ENCODE measurements at regions not wholly inside any gene's neighbourhood (a gene's known extent, or its start where the extent isn't known, plus 50 kb on each side); places are given as distances from the start of the nearest gene placed in this dataset.

DNA sequence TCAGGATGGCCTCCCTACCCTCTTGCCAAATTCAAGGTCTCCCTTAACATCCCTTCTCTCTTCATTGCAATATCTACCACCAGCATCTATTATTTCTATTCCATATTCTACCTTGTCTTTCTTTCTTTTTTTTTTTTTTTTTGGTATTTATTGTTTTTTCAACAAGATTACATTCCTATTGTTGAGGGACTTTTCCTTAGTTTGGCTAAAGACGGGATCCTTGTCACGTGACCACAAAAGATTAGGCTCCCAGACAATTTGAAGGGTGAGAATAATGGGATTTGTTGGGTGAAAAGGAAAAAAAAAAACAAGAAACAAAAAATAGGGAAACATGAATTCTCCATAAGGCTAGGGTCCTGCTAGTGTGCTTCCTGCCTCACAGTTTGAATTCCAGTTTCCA, 124.3 kb upstream of the MCHR2 start:
- no peak for TF ChIP-seq CTCF (IDR thresholded peaks at IDR 0.05)
- ATAC-seq (no peak), DNase-seq (no peak)
- Histone ChIP-seq H3K4me3 (no peak overlapping the region), H3K4me1 (ENCODE audit: low read depth) (no peaks in the 10 kb centered on the region), H3K36me3 (ENCODE audit: low read depth) (no peaks in the 10 kb centered on the region), H3K9me3 (no peaks in the 10 kb centered on the region)
- intact Hi-C loops (cut with DNase I, micrococcal nuclease), result loop anchor here in 1 of 2 donors (10.0 kb wide), 1 partner anchor 356 kb away; no protein-coding TSS in a partner anchor

DNA sequence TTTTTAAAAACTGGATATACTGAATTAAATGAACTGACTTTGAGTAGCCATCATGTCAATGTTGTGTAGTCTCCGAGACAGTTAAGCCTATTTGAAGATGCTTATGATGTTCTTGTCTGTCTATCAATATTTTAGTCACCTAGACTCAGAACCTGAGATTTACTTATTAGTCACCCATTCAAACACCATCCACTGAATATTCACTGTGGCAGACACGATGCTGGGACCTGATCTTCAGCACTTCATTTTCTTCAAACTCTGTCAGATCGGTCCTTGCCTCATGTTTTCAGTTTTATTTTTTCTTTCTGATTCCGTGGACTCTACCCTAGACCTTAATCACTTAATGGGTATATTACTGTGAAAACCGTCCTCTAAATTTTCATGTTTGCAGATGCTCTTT, 123.7 kb upstream of the MCHR2 start:
- intact Hi-C loops (cut with DNase I, micrococcal nuclease), result loop anchor here in 1 of 2 donors (10.0 kb wide), 1 partner anchor 357 kb away; no protein-coding TSS in a partner anchor
- H3K4me1 ChIP-seq (ENCODE audit: low read depth), result no peaks in the 10 kb centered on the region
- no peaks in the 10 kb centered on the region for H3K36me3 ChIP-seq (ENCODE audit: low read depth)
- DNase-seq (no peak), ATAC-seq (no peak)
- no peak for TF ChIP-seq CTCF (IDR thresholded peaks at IDR 0.05)
- no peaks in the 10 kb centered on the region for H3K9me3 ChIP-seq
- no peak overlapping the region for H3K4me3 ChIP-seq

DNA sequence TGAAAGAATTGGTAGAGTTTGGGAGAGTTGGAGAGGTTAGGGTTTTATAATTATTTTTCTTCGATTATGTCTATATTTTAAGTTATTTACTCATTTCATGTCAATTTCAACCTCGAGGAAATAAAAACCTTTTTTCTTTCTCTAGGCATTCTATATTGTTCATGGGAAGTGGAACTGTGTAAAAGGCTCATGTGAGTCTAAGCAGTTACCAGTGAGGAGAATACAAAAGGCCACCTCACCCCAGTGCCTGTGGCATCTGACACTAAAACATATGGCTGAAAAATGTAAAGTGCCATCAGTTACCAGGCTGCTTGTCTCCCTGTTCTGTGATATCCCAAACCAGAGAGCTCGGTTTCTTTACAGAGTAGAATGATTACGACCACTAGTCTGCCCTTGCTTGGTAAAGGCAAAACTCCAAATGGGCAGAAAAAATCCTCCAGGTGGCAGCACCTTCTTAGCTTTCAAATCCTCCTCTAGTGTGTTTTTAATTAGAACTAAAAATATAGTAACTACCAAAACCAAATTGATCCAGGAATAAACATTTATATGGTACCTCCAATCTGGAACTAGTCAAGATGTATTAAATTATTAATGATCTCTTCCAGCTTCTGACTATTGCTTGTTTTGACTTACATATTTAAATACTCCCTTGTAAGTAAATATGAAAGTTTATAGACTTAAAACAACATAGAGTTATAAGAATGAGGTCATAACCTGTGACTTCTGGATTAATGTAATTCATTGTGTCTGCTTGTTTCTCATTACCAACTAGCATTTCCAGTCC, 122.6 kb upstream of the MCHR2 start:
- peak in 1 of 3 donors; percentile 67 for DNase-seq
- Histone ChIP-seq H3K36me3 (ENCODE audit: low read depth) (no peaks in the 10 kb centered on the region), H3K4me3 (no peak overlapping the region), H3K4me1 (ENCODE audit: low read depth) (no peaks in the 10 kb centered on the region), H3K9me3 (no peaks in the 10 kb centered on the region)
- ATAC-seq, result no peak
- TF ChIP-seq CTCF (IDR thresholded peaks at IDR 0.05), result no peak
- intact Hi-C loops (cut with DNase I, micrococcal nuclease), result loop anchor here in 1 of 2 donors (10.0 kb wide), 1 partner anchor 358 kb away; no protein-coding TSS in a partner anchor

GRCh38 chr6:100115407-100116101, 121.5 kb upstream of the MCHR2 start:
- Histone ChIP-seq H3K4me3 (no peak overlapping the region), H3K36me3 (ENCODE audit: low read depth) (no peaks in the 10 kb centered on the region), H3K9me3 (no peaks in the 10 kb centered on the region), H3K4me1 (ENCODE audit: low read depth) (no peaks in the 10 kb centered on the region)
- intact Hi-C loops (cut with DNase I, micrococcal nuclease), result loop anchor here in 1 of 2 donors (10.0 kb wide), 1 partner anchor 359 kb away; no protein-coding TSS in a partner anchor
- DNase-seq, result no peak
- no peak for ATAC-seq
- no peak for TF ChIP-seq CTCF (IDR thresholded peaks at IDR 0.05)

DNA sequence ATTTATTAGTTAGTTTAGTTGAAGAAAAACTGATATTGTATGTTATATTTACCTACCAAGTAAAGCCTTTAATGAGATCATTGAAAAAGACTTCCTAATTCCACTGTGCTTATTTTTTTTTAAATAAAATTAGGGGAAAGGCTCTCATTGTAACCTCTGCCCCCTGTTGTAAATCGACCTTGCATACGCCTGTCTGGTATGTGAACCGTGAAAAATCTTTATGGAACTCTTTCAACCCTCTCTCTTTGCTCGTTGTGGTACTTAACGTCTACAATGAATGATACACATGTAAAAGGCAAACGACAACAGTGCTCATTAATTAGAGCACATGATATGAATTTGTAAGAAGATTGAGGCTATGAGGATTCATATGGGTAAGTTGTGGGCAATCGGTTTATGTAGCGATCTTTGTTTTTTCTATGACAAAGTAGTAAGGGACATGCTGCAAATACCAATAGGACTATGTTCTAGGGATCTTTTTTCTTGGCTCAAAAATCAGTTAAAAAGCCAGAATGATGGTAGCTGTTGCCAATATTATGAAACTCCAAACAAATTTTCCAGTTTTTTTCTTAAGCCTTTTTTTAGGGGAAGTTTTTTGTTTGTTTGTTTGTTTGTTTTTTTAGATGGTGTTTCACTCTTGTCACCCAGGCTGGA, 119.0 kb upstream of the MCHR2 start:
- H3K36me3 ChIP-seq (ENCODE audit: low read depth), result no peaks in the 10 kb centered on the region
- no peaks in the 10 kb centered on the region for H3K4me1 ChIP-seq (ENCODE audit: low read depth)
- intact Hi-C loops (cut with DNase I, micrococcal nuclease), result loop anchor here in 1 of 2 donors (10.0 kb wide), 1 partner anchor 362 kb away; no protein-coding TSS in a partner anchor
- H3K9me3 ChIP-seq, result no peaks in the 10 kb centered on the region
- no peak for TF ChIP-seq CTCF (IDR thresholded peaks at IDR 0.05)
- H3K4me3 ChIP-seq, result no peak overlapping the region
- ATAC-seq (no peak), DNase-seq (no peak)

Data from mucosa of descending colon (tissue), 3 donors.